ENCODE measurements at regions not wholly inside any gene's neighbourhood (a gene's known extent, or its start where the extent isn't known, plus 50 kb on each side); places are given as distances from the start of the nearest gene placed in this dataset.

GRCh38 chr5:116361171-116361967 lies 213.3 kb downstream of the SEMA6A start:
- DNase-seq: peak; percentile 68

GRCh38 chr5:116360008-116360853 lies 214.4 kb downstream of the SEMA6A start:
- DNase-seq: peak; percentile 69

- no peak for DNase-seq
Observed at GRCh38 chr5:116359592-116359991, 215.0 kb downstream of the SEMA6A start.

- DNase-seq: no peak
Observed at GRCh38 chr5:116358911-116359418, 215.7 kb downstream of the SEMA6A start.

- no peak for DNase-seq
Observed at GRCh38 chr5:116358015-116358523, 216.6 kb downstream of the SEMA6A start.

- DNase-seq: no peak
Observed at GRCh38 chr5:116355819-116356601, 218.6 kb downstream of the SEMA6A start.

- DNase-seq: no peak
Observed at GRCh38 chr5:116354699-116355098, 219.9 kb downstream of the SEMA6A start.

- DNase-seq: no peak
Observed at GRCh38 chr5:116347657-116348056, 227.0 kb downstream of the SEMA6A start.

- DNase-seq: no peak
Observed at GRCh38 chr5:116343961-116344360, 230.7 kb downstream of the SEMA6A start.

Measured in femur (tissue), 1 donor.